NCI-H2081 (cell line): ENCODE measurements at regions not wholly inside any gene's neighbourhood (a gene's known extent, or its start where the extent isn't known, plus 50 kb on each side); places are given as distances from the start of the nearest gene placed in this dataset.

ENCODE experiments used
- DNase-seq, 2 experiments: peaks; one replicate each; lab custom pipeline; 2025; lab: John Stamatoyannopoulos, UW

DNA sequence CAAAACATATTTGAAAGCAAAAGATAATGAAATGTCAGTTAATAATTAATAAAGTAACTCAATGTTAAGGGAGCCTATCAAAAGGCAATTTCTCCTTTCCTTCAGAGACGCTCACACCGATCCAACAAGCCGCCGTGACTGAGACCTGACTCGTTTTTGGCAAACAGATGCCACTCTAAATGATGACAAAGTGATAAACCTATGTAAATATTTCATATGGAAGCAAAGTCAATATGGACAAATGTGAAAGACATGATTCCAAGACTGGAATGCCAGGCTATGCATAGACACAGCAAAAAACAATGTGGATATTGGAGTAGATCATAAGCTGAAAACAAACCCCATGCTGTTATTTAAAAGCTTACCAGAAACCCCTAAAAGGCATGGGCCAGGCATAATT, 137.2 kb upstream of the SUCLG2 start:
- no peak for DNase-seq

DNA sequence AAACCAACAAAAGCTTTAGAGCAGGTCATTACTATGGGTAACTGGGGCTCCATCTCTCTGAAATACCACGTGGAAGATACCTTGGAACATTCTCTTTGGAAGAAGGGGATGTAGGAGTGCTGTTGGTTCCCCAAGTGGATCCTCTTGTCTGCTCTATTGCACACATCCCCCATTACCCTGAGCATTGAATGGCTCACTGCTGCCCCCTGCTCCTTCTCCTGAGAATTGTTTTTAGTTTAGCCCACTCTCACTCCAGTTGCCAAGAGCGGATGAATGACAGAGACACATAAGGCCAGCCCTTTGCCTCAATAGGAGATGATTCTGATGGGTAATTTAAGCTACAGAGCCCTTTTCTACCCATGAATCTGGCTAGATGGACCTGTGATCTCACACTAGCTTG, 135.6 kb upstream of the SUCLG2 start:
- peak; percentile 3 to 37 for DNase-seq

GRCh38 chr3:67788396-67788795, 134.0 kb upstream of the SUCLG2 start:
- no peak for DNase-seq

- DNase-seq: no peak
Observed at GRCh38 chr3:67783281-67784250, 129.2 kb upstream of the SUCLG2 start.

GRCh38 chr3:67781871-67782270, 127.5 kb upstream of the SUCLG2 start:
- no peak for DNase-seq

DNA sequence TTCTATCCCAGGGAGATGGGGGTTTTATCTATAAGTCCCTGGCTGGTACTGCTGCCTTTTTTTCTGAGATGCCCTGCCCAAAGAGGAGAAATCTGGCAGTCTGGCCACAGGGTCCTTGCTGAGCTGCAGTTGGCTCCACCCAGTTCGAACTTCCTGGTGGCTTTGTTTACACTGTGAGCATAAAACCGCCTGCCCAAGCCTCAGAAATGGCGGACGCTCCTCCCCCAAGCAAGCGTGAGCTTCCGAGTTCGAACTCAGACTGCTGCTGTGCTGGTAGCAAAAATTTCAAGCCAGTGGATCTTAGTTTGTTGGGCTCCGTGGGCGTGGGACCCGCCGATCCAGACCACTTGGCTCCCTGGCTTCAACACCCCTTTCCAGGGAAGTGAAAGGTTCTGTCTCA, 126.8 kb upstream of the SUCLG2 start:
- no peak for DNase-seq

- no peak for DNase-seq
Observed at GRCh38 chr3:67774676-67775075, 120.3 kb upstream of the SUCLG2 start.

- no peak for DNase-seq
Observed at GRCh38 chr3:67765575-67765974, 111.2 kb upstream of the SUCLG2 start.

GRCh38 chr3:67745296-67745695, 90.9 kb upstream of the SUCLG2 start:
- no peak for DNase-seq

DNA sequence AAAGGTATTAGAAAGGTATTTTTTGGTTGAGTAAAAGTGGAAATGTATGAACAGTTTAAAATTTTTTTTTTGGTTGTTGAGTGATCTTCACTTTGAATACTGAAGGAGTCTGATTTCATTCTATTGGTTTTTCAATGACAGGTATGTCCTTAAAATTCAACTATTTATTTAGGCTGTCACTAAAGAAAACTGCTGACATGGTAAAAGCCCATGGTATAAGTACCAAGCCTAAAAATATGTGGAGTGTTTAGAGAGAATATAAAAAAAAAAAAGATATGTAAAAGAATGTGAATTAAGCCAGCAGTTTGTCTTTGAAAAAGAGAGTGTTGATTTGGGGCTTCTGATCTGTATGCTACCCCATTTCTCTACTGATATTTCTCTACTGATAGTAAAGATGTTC, 90.3 kb upstream of the SUCLG2 start:
- DNase-seq: no peak

DNA sequence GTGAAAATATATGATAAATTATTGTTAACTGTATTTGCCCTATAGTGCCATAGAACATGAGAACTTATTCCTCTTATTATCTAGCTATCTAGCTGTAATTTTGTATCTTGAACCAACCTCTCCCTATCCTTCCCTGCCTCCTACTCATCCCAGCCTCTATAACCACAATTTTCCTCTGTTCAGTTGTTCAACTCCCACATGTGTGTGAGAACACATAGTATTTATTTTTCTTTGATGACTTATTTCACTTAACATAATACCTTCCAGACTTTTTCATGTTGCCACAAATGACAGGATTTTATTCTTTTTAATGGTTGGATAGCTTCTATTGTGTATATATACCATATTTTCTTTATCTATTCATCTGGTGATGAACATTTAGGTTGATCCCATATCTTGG, 85.4 kb upstream of the SUCLG2 start:
- DNase-seq: no peak

GRCh38 chr3:67737906-67738865, 83.8 kb upstream of the SUCLG2 start:
- no peak for DNase-seq

- no peak for DNase-seq
Observed at GRCh38 chr3:67737140-67737539, 82.7 kb upstream of the SUCLG2 start.

DNA sequence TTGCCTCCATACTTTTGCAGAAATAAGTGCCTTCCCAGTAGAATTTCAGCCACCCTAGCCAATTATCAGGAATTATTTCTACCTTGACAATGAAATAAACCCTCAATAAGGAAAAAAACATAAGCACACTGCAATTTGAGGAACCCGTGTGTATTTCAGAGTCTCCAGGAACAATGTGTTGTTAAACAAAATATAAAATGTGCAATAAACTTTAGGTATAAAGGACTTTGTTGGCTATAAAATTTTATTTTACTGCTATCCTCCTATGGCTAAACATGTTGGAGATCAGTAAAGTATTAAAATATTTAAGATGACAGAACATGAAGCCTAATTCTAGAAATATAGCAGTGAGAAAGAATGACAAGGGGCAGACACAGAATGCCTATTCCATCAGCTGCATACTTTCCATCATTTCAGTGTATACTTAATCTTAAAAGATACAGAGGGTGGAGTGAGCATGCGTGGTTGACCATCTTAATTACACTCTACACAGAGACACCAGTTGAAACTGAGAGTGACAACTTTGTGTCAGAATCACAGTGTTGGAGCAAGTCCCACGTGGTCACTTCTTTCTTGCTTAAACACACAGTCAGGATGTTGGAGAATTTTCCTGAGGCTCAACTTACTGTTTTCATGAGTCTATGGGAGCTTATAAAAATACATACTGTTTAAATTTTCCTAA, 79.0 kb upstream of the SUCLG2 start:
- no peak for DNase-seq

GRCh38 chr3:67724434-67724833, 70.0 kb upstream of the SUCLG2 start:
- no peak for DNase-seq

GRCh38 chr3:67723863-67724262, 69.5 kb upstream of the SUCLG2 start:
- no peak for DNase-seq

DNA sequence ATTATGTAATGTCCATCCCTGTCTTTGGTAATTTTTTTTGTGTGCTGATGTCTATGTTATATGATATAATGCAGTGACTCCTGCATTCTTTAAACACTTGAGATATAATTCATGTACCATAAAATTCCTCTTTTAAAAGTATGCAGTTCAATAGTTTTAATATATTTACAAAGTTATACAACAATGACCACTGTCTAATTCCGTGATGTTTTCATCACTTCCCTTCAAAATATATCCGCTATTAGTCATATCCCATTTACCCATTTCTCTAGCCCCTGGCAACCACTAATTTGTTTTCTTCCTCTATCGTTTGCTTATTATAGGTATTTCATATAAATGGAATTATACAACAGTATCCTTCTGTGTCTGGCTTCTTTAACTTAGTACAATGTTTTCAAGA, 64.9 kb upstream of the SUCLG2 start:
- DNase-seq: no peak

GRCh38 chr3:67715971-67716370, 61.6 kb upstream of the SUCLG2 start:
- DNase-seq: no peak

DNA sequence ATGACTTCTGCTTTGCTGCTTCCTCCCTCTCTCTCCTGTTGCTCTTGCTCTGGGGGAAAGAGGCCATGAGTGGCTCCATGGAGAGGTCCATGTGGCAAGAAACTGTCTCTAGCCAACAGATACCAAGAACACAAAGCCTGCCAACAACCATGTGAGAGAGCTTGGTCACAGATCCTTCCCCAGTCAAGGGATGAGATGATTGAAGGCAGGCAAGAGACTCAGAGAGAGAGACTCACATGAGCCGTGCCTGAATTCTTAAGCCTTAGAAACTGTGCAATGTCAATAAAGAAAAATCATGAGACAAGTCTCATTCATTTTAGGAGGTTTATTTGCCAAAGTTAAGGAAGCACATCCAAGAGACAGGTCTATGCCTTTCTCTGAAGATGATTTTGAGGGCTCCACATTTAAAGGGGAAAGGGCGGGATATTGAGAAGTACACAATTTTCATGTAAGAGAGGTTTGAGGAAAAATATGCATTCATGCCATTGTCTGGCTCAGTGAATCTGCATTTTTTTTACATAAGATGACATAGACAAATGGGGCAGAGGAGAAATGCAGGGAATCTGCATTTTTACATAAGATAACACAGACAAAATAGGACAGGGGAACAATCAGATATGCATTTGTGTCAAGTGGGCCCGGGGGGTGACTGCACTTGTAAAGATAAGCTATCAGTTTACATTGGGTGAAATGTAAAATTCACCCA, 59.5 kb upstream of the SUCLG2 start:
- no peak for DNase-seq

DNA sequence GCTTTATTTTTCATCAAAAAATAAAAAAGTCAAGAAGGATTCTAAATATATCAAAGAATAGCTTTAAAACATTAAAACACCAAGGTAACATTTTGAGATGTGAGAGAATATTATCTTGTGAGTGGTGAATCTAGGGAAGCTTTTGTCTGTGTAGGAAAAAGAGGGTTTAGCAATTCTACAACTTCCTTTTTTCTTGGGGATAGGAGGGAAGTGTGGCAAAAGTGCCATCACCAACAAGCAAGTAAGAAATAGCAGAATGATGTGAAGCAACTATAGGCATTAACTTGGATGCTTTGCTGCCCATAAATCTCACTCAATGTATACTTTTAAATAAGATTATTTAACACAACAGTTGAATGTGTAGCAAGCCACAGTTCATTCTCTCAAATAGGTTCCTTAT, 57.8 kb upstream of the SUCLG2 start:
- DNase-seq: no peak

GRCh38 chr3:67710396-67710795, 56.0 kb upstream of the SUCLG2 start:
- DNase-seq: no peak

- DNase-seq: no peak
Observed at GRCh38 chr3:67706934-67707333, 52.5 kb upstream of the SUCLG2 start.
